Epithelial cell of esophagus (primary cell): ENCODE measurements at regions not wholly inside any gene's neighbourhood (a gene's known extent, or its start where the extent isn't known, plus 50 kb on each side); places are given as distances from the start of the nearest gene placed in this dataset.
A peak's percentile ranks its signal among the peaks of the same experiment; 100 is the strongest.
"Not testable (repeated sequence)": the region's sequence is repeated elsewhere in the genome, so short reads cannot be mapped to it uniquely, and the experiment has no call there.

Experiments
- DNase-seq: peaks from one replicate; pipeline ENCODE4 v3.0.0; 2010; ENCODE audit warnings: low read depth
- H3K4me3 ChIP-seq: 2 replicates; pipeline ENCODE4 v1.5.1; 2011; ENCODE audit warnings: mild to moderate bottlenecking, low read length, control low read depth
- TF ChIP-seq, protein P1 (sequence below): IDR thresholded peaks from 2 replicates; pipeline ENCODE4 v1.5.1; 2011; ENCODE audit warnings: low read depth, mild to moderate bottlenecking, low read length, control low read depth, inconsistent platforms; ENCODE audit not compliant: insufficient read depth; ENCODE audit errors: missing control alignments

DNA sequence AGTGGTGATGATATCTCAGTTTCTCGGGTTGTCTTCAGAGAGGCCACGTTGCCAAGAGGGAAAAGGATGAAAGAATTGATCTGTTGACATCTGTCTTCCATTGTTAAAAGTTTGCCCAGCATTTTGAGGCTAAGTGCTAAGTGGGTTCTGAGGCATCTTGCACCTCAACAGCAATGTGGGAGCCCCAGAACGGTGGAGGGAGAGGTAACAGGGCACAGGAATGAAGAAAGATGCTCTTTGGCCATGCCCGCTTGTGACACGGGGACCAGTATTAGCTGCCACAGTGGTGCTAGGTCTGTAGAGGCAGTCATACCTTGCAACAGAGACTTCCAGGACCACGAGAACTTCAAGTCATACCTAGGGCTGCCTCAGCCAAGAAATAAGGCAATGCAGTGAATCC is 106.6 kb upstream of the NUPR2 start:
- TF ChIP-seq, protein P1, sequence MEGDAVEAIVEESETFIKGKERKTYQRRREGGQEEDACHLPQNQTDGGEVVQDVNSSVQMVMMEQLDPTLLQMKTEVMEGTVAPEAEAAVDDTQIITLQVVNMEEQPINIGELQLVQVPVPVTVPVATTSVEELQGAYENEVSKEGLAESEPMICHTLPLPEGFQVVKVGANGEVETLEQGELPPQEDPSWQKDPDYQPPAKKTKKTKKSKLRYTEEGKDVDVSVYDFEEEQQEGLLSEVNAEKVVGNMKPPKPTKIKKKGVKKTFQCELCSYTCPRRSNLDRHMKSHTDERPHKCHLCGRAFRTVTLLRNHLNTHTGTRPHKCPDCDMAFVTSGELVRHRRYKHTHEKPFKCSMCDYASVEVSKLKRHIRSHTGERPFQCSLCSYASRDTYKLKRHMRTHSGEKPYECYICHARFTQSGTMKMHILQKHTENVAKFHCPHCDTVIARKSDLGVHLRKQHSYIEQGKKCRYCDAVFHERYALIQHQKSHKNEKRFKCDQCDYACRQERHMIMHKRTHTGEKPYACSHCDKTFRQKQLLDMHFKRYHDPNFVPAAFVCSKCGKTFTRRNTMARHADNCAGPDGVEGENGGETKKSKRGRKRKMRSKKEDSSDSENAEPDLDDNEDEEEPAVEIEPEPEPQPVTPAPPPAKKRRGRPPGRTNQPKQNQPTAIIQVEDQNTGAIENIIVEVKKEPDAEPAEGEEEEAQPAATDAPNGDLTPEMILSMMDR = no peak
- DNase-seq = no peak
- no peak overlapping the region for H3K4me3 ChIP-seq

GRCh38 chr7:56219017-56219416 is 102.8 kb upstream of the NUPR2 start:
- TF ChIP-seq, protein P1 = no peak
- no peak for DNase-seq
- no peak overlapping the region for H3K4me3 ChIP-seq

DNA sequence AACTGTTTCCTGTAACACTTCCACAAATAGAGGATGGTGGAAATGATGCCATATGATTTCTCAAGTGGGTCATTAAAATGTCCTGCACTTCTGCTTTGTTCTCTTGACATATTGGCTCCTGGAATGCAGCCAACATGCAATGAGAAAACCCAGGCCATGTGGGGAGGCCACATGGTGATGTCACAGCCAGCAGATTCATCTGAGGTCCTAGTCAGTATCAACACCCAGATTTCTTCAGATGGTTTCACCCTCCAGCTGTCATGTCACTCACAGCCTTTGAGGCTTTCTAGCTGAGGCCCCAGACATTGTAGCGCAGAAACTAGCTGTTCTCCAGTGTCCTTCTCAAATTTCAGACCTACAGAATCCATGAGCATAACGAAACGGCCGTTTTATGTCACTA is 102.3 kb upstream of the NUPR2 start:
- TF ChIP-seq, protein P1 = no peak
- no peak overlapping the region for H3K4me3 ChIP-seq
- DNase-seq = no peak

DNA sequence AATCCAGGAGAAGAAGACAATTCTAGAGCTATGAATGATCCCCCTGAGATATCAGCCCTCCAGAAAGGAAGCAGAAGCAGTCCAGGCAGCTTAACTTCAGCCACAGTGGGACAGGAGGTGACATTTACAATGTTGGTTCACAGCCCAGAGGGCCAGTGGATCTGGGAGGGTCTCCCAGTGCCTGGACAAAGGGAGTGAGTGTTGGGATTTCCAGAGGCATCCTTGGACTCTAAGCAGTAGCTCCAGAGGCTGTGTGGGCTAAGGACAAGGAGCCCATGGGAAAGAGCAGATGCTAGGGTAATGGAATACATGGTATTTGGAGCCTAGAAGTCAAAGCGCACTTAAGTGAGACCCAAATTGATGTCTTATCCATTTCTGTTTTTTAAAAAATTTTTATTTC is 97.4 kb upstream of the NUPR2 start:
- TF ChIP-seq, protein P1 = no peak
- H3K4me3 ChIP-seq = no peak overlapping the region
- no peak for DNase-seq

GRCh38 chr7:56206420-56206819 is 90.2 kb upstream of the NUPR2 start:
- no peak overlapping the region for H3K4me3 ChIP-seq
- DNase-seq = no peak
- TF ChIP-seq, protein P1 = no peak

DNA sequence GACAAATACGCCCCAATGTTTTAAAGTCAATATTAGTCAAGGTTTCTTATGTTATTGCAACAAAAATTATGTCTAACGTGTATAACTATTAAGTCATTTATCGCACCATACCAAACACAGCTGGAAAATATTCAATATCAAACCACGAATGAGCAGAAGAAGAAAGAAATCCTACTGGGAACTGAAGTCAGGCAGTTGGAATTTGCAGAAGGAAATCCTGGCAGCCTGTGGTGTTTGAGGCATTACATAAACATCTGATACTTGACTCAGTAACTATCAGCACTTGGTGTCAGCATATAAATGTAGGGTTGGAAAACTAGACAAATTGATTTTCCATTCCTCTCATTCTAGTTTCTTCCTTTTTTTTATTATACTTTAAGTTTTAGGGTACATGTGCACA is 83.4 kb upstream of the NUPR2 start:
- TF ChIP-seq, protein P1 = no peak
- H3K4me3 ChIP-seq = no peak overlapping the region
- peak; percentile 7 for DNase-seq

DNA sequence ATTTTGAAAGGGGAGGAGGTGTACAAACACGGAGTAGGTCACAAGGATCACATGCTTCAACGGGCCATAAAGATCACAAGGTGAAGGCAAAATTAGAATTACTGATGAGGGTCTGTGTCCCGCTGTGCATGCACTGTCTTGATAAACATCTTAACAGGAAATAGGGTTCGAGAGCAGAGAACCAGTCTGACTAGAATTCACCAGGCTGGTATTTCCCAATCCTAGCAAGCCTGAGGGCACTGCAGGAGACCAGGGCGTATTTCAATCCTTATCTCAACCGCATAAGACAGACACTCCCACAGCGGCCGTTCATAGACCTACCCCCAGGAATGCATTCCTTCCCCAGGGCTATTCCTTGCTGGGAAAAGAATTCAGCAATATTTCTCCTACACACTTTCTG is 80.0 kb upstream of the NUPR2 start:
- DNase-seq = peak; percentile 55
- H3K4me3 ChIP-seq = not testable (repeated sequence)
